ENCODE measurements at regions not wholly inside any gene's neighbourhood (a gene's known extent, or its start where the extent isn't known, plus 50 kb on each side); places are given as distances from the start of the nearest gene placed in this dataset.
"Not testable (repeated sequence)": the region's sequence is repeated elsewhere in the genome, so short reads cannot be mapped to it uniquely, and the experiment has no call there.

GRCh38 chr4:181855307-181855706 is 387.9 kb upstream of the TENM3 start:
- DNase-seq (ENCODE audit: low spot score): no peak
- intact Hi-C loops (cut with micrococcal nuclease; ENCODE audit: unreplicated experiment): no loop called here
- Histone ChIP-seq H3K27ac (ENCODE audit: low read depth, low read length, poor library complexity, severe bottlenecking) (no peak overlapping the region), H3K9me3 (ENCODE audit: low read depth, low read length, poor library complexity, severe bottlenecking) (no peaks in the 10 kb centered on the region), H3K27me3 (replicated peaks; ENCODE audit: insufficient read depth, low read depth, low read length, poor library complexity) (peaks cover 28% of the 10 kb centered on the region), H3K4me3 (ENCODE audit: low read depth, low read length, poor library complexity, severe bottlenecking) (no peak overlapping the region), H3K36me3 (ENCODE audit: insufficient read depth, low read length, poor library complexity, severe bottlenecking) (no peaks in the 10 kb centered on the region), H3K4me1 (ENCODE audit: insufficient read depth, low read length, poor library complexity, severe bottlenecking) (no peaks in the 10 kb centered on the region)
- TF ChIP-seq EZH2 (IDR thresholded peaks at IDR 0.05; ENCODE audit: borderline replicate concordance, low read depth, low read length, poor library complexity, severe bottlenecking): no peak
- TF ChIP-seq, protein P1, sequence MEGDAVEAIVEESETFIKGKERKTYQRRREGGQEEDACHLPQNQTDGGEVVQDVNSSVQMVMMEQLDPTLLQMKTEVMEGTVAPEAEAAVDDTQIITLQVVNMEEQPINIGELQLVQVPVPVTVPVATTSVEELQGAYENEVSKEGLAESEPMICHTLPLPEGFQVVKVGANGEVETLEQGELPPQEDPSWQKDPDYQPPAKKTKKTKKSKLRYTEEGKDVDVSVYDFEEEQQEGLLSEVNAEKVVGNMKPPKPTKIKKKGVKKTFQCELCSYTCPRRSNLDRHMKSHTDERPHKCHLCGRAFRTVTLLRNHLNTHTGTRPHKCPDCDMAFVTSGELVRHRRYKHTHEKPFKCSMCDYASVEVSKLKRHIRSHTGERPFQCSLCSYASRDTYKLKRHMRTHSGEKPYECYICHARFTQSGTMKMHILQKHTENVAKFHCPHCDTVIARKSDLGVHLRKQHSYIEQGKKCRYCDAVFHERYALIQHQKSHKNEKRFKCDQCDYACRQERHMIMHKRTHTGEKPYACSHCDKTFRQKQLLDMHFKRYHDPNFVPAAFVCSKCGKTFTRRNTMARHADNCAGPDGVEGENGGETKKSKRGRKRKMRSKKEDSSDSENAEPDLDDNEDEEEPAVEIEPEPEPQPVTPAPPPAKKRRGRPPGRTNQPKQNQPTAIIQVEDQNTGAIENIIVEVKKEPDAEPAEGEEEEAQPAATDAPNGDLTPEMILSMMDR (conservative IDR thresholded peaks at IDR 0.05; ENCODE audit: low read depth, low read length): no peak
- CTCF ChIA-PET: no interaction called here
- BruUV-seq (replicated peaks): no TSS peak
- POLR2A ChIA-PET (ENCODE audit: low non-redundant PET): no interaction called here

- DNase-seq (ENCODE audit: low spot score); H3K27ac ChIP-seq (ENCODE audit: low read depth, low read length, poor library complexity, severe bottlenecking); CTCF ChIA-PET; H3K36me3 ChIP-seq (ENCODE audit: insufficient read depth, low read length, poor library complexity, severe bottlenecking); POLR2A ChIA-PET (ENCODE audit: low non-redundant PET); H3K4me1 ChIP-seq (ENCODE audit: insufficient read depth, low read length, poor library complexity, severe bottlenecking); H3K9me3 ChIP-seq (ENCODE audit: low read depth, low read length, poor library complexity, severe bottlenecking); H3K4me3 ChIP-seq (ENCODE audit: low read depth, low read length, poor library complexity, severe bottlenecking); BruUV-seq (replicated peaks); intact Hi-C loops (cut with micrococcal nuclease; ENCODE audit: unreplicated experiment): not testable (repeated sequence)
- H3K27me3 ChIP-seq (replicated peaks; ENCODE audit: insufficient read depth, low read depth, low read length, poor library complexity): peaks cover 20% of the 10 kb centered on the region
Observed at GRCh38 chr4:181857471-181857870, 385.7 kb upstream of the TENM3 start.

DNA sequence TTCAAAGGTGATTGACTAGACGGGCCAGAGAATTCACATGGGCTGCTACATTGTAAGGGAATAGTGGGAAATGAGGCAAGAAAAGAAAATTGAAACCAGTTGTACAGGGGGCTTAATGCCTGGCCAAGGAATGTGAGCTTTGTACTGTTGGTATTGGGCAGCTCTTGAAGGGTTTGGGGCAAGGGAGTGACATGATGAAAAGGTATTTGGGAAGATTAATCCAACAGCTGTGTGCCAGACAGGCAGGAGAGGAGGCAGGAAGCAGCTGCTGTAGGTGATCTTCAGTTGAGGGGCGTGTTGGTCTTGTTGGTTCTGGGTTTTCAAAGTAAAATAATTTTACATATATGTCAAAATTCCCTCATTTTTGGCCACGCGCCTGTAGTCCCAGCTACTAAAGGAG is 384.5 kb upstream of the TENM3 start:
- Histone ChIP-seq H3K36me3 (ENCODE audit: insufficient read depth, low read length, poor library complexity, severe bottlenecking) (no peaks in the 10 kb centered on the region), H3K4me3 (ENCODE audit: low read depth, low read length, poor library complexity, severe bottlenecking) (no peak overlapping the region), H3K27ac (ENCODE audit: low read depth, low read length, poor library complexity, severe bottlenecking) (no peak overlapping the region), H3K9me3 (ENCODE audit: low read depth, low read length, poor library complexity, severe bottlenecking) (no peaks in the 10 kb centered on the region), H3K27me3 (replicated peaks; ENCODE audit: insufficient read depth, low read depth, low read length, poor library complexity) (peaks cover 13% of the 10 kb centered on the region), H3K4me1 (ENCODE audit: insufficient read depth, low read length, poor library complexity, severe bottlenecking) (no peaks in the 10 kb centered on the region)
- CTCF ChIA-PET: no interaction called here
- intact Hi-C loops (cut with micrococcal nuclease; ENCODE audit: unreplicated experiment): no loop called here
- BruUV-seq (replicated peaks): no TSS peak
- TF ChIP-seq, protein P1 (conservative IDR thresholded peaks at IDR 0.05; ENCODE audit: low read depth, low read length): no peak
- no peak for TF ChIP-seq EZH2 (IDR thresholded peaks at IDR 0.05; ENCODE audit: borderline replicate concordance, low read depth, low read length, poor library complexity, severe bottlenecking)
- DNase-seq (ENCODE audit: low spot score): no peak
- POLR2A ChIA-PET (ENCODE audit: low non-redundant PET): no interaction called here

GRCh38 chr4:181859439-181859838 is 383.8 kb upstream of the TENM3 start:
- intact Hi-C loops (cut with micrococcal nuclease; ENCODE audit: unreplicated experiment): no loop called here
- BruUV-seq (replicated peaks): no TSS peak
- CTCF ChIA-PET: no interaction called here
- Histone ChIP-seq H3K4me3 (ENCODE audit: low read depth, low read length, poor library complexity, severe bottlenecking) (no peak overlapping the region), H3K27ac (ENCODE audit: low read depth, low read length, poor library complexity, severe bottlenecking) (no peak overlapping the region), H3K27me3 (replicated peaks; ENCODE audit: insufficient read depth, low read depth, low read length, poor library complexity) (peaks cover 13% of the 10 kb centered on the region), H3K9me3 (ENCODE audit: low read depth, low read length, poor library complexity, severe bottlenecking) (no peaks in the 10 kb centered on the region), H3K36me3 (ENCODE audit: insufficient read depth, low read length, poor library complexity, severe bottlenecking) (no peaks in the 10 kb centered on the region), H3K4me1 (ENCODE audit: insufficient read depth, low read length, poor library complexity, severe bottlenecking) (no peaks in the 10 kb centered on the region)
- TF ChIP-seq, protein P1 (conservative IDR thresholded peaks at IDR 0.05; ENCODE audit: low read depth, low read length): no peak
- TF ChIP-seq EZH2 (IDR thresholded peaks at IDR 0.05; ENCODE audit: borderline replicate concordance, low read depth, low read length, poor library complexity, severe bottlenecking): no peak
- POLR2A ChIA-PET (ENCODE audit: low non-redundant PET): no interaction called here
- no peak for DNase-seq (ENCODE audit: low spot score)
